WTC11 (cell line): ENCODE measurements at regions not wholly inside any gene's neighbourhood (a gene's known extent, or its start where the extent isn't known, plus 50 kb on each side); places are given as distances from the start of the nearest gene placed in this dataset.

ENCODE experiments used
- ATAC-seq: fragments of 200-7000 bp; cut with Tn5 transposase; 2 replicates; pipeline ENCODE4 v1.10.0; 2021; ENCODE audit warnings: mild to moderate bottlenecking, moderate library complexity
- CTCF ChIA-PET: fragments of 300-600 bp; sonication (Branson Sonifier 250); formaldehyde crosslinking; loops from one replicate; lab custom pipeline; 2021; ENCODE audit warnings: antibody characterized with exemption; lab: Charles Lee
- POLR2A ChIA-PET: fragments of 350-600 bp; sonication (Branson Sonifier 250); formaldehyde crosslinking; loops from one replicate; lab custom pipeline; 2021; ENCODE audit warnings: antibody characterized with exemption; lab: Charles Lee
- DNase-seq: peaks from one replicate; pipeline ENCODE4 v3.0.0; 2021; ENCODE audit warnings: low spot score
- H3K27ac Mint-ChIP-seq: 2 replicates; pipeline ENCODE4 v1.8.0; 2021; ENCODE audit warnings: mixed read lengths
- H3K27me3 Mint-ChIP-seq: 2 replicates; pipeline ENCODE4 v1.8.0; 2021; ENCODE audit warnings: low read depth, mild to moderate bottlenecking, moderate library complexity, mixed read lengths
- H3K36me3 Mint-ChIP-seq: 2 replicates; pipeline ENCODE4 v1.8.0; 2021; ENCODE audit warnings: mixed read lengths
- H3K4me1 Mint-ChIP-seq: 2 replicates; pipeline ENCODE4 v1.8.0; 2022; ENCODE audit warnings: mixed read lengths
- H3K4me3 Mint-ChIP-seq: 2 replicates; pipeline ENCODE4 v1.8.0; 2021; ENCODE audit warnings: mild to moderate bottlenecking, moderate library complexity, mixed read lengths
- H3K9me3 Mint-ChIP-seq: 2 replicates; pipeline ENCODE4 v1.8.0; 2021; ENCODE audit warnings: mixed read lengths
- ATF3 ChIP-seq: sonication (generic); formaldehyde crosslinking; conservative IDR thresholded peaks from 2 replicates; pipeline ENCODE4 v1.8.1; 2022; ENCODE audit warnings: mild to moderate bottlenecking, missing genetic modification reagents
- ATF6 ChIP-seq: sonication (generic); formaldehyde crosslinking; IDR thresholded peaks from 2 replicates; pipeline ENCODE4 v1.8.1; 2023; ENCODE audit warnings: mild to moderate bottlenecking, missing genetic modification reagents
- CREB1 ChIP-seq: sonication (generic); formaldehyde crosslinking; IDR thresholded peaks from 2 replicates; pipeline ENCODE4 v1.8.0; 2023; ENCODE audit warnings: mild to moderate bottlenecking, missing genetic modification reagents
- FOXP4 ChIP-seq: sonication (generic); formaldehyde crosslinking; IDR thresholded peaks from 2 replicates; pipeline ENCODE4 v1.8.0; 2022; ENCODE audit warnings: mild to moderate bottlenecking, missing genetic modification reagents
- GTF2I ChIP-seq: fragments of 250-450 bp; sonication (Bioruptor Pico); conservative IDR thresholded peaks from 2 replicates; pipeline ENCODE4 v1.4.0; 2021; ENCODE audit warnings: mild to moderate bottlenecking
- MAX ChIP-seq: sonication (generic); formaldehyde crosslinking; IDR thresholded peaks from 2 replicates; pipeline ENCODE4 v1.8.0; 2022; ENCODE audit warnings: mild to moderate bottlenecking, missing genetic modification reagents
- MXD4 ChIP-seq: fragments of 250-450 bp; sonication (Bioruptor Pico); IDR thresholded peaks from 2 replicates; pipeline ENCODE4 v1.8.0; 2021; ENCODE audit warnings: mild to moderate bottlenecking, moderate library complexity, borderline replicate concordance
- NR2C2 ChIP-seq: sonication (generic); formaldehyde crosslinking; IDR thresholded peaks from 2 replicates; pipeline ENCODE4 v1.8.0; 2022; ENCODE audit warnings: mild to moderate bottlenecking, missing genetic modification reagents
- PRRX2 ChIP-seq: fragments of 250-450 bp; sonication (Bioruptor Pico); IDR thresholded peaks from 2 replicates; pipeline ENCODE4 v1.8.0; 2021; ENCODE audit warnings: mild to moderate bottlenecking
- TCF7 ChIP-seq: sonication (generic); formaldehyde crosslinking; IDR thresholded peaks from 2 replicates; pipeline ENCODE4 v1.8.0; 2022; ENCODE audit warnings: mild to moderate bottlenecking, low read depth, missing genetic modification reagents, moderate library complexity
- ZMAT4 ChIP-seq: fragments of 250-450 bp; sonication (Bioruptor Pico); IDR thresholded peaks from 2 replicates; pipeline ENCODE4 v1.9.0; 2021; ENCODE audit warnings: mild to moderate bottlenecking
- ZNF281 ChIP-seq: sonication (generic); formaldehyde crosslinking; IDR thresholded peaks from 2 replicates; pipeline ENCODE4 v1.8.0; 2023; ENCODE audit warnings: mild to moderate bottlenecking, missing genetic modification reagents
- ZNF317 ChIP-seq: sonication (generic); formaldehyde crosslinking; IDR thresholded peaks from 2 replicates; pipeline ENCODE4 v1.8.1; 2023; ENCODE audit warnings: low read depth, mild to moderate bottlenecking, moderate library complexity, missing genetic modification reagents, borderline replicate concordance
- TF ChIP-seq, protein P1 (sequence below): sonication (generic); formaldehyde crosslinking; IDR thresholded peaks from 2 replicates; pipeline ENCODE4 v1.8.1; 2023; ENCODE audit warnings: mild to moderate bottlenecking, missing genetic modification reagents, moderate library complexity
- TF ChIP-seq, protein P2 (sequence below): fragments of 250-450 bp; sonication (Bioruptor Pico); IDR thresholded peaks from 2 replicates; pipeline ENCODE4 v1.8.0; 2021; ENCODE audit warnings: mild to moderate bottlenecking
- TF ChIP-seq, protein P3 (sequence below): fragments of 250-450 bp; sonication (Bioruptor Pico); IDR thresholded peaks from 2 replicates; pipeline ENCODE4 v1.9.0; 2021; ENCODE audit warnings: mild to moderate bottlenecking, borderline replicate concordance

DNA sequence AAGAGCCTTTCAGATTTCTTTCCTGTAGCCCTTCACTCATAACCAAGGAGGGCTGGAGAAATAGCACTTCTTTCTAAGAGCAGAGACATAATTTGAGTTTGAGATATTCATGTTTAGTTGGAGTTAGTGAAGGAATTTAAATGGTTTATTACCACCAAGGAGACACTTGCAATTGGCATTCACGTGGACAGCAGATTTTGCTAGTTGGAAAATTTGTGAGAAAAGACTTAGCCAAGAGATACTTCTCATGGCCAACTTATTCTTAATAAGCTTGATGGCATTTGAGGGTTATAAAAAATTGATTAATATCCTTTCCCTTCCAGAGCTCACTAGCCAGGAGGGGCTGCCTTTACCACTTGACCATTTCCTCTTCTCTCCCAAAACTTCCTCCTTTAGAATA is 518.7 kb downstream of the TNS1 start (continued):
- no peak for TF ChIP-seq ATF6 (CRISPR knock-in tag)
- TF ChIP-seq ATF3 (CRISPR knock-in tag): no peak
- TF ChIP-seq GTF2I (CRISPR knock-in tag): no peak
- no peak for TF ChIP-seq ZNF317 (CRISPR knock-in tag)
- TF ChIP-seq ZMAT4 (CRISPR knock-in tag): no peak
- TF ChIP-seq FOXP4 (CRISPR knock-in tag): no peak
- no peak for TF ChIP-seq ZNF281
- no peak for TF ChIP-seq MXD4 (CRISPR knock-in tag)
- TF ChIP-seq, protein P1, sequence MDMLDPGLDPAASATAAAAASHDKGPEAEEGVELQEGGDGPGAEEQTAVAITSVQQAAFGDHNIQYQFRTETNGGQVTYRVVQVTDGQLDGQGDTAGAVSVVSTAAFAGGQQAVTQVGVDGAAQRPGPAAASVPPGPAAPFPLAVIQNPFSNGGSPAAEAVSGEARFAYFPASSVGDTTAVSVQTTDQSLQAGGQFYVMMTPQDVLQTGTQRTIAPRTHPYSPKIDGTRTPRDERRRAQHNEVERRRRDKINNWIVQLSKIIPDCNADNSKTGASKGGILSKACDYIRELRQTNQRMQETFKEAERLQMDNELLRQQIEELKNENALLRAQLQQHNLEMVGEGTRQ (CRISPR knock-in tag): no peak
- no peak for TF ChIP-seq PRRX2 (CRISPR knock-in tag)

DNA sequence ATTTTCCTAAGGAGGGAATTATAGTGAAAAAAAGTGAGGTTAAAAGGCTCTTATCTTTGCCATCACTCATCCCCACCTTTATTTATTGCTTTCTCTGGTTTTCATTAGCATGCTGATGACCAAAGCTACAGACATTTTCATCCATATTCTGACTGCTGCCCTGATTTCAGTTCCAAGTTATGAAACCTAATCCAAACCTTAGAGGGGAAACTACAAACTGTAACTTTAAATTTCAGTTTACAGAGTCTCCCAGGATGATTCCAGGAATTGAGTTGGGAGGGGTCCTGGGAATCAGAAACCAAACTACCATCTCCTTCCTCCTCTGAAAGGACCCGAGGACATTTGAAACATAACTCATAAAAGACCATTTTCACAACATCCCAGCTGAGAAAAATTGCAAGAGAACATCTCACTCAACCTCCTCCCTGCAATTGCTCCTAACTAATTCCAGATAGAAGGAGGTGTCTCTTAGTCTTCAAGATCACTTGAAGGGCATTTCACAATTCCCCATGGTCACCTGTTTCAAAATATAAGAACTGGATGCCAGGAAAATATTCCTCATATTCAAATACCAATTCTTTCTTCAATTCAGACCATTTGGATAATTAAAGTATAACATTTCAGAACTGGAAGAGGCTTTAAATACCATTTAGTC is 520.6 kb downstream of the TNS1 start:
- ATAC-seq (no peak), DNase-seq (no peak)
- Mint-ChIP-seq H3K27me3 (0 out of 2 replicates have a peak, but pooled peaks cover 3% of the 10 kb centered on the region), H3K27ac (no peak overlapping the region), H3K9me3 (no peaks in the 10 kb centered on the region), H3K4me1 (peaks cover 25% of the 10 kb centered on the region), H3K36me3 (no peaks in the 10 kb centered on the region), H3K4me3 (no peak overlapping the region)
- ChIA-PET POLR2A (no interaction called here), CTCF (no interaction called here)
- TF ChIP-seq NR2C2 (CRISPR knock-in tag) (no peak), MAX (CRISPR knock-in tag) (no peak), CREB1 (no peak), FOXP4 (CRISPR knock-in tag) (no peak), TCF7 (CRISPR knock-in tag) (no peak)
- TF ChIP-seq, protein P2, sequence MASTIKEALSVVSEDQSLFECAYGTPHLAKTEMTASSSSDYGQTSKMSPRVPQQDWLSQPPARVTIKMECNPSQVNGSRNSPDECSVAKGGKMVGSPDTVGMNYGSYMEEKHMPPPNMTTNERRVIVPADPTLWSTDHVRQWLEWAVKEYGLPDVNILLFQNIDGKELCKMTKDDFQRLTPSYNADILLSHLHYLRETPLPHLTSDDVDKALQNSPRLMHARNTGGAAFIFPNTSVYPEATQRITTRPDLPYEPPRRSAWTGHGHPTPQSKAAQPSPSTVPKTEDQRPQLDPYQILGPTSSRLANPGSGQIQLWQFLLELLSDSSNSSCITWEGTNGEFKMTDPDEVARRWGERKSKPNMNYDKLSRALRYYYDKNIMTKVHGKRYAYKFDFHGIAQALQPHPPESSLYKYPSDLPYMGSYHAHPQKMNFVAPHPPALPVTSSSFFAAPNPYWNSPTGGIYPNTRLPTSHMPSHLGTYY (CRISPR knock-in tag): no peak
- TF ChIP-seq, protein P3, sequence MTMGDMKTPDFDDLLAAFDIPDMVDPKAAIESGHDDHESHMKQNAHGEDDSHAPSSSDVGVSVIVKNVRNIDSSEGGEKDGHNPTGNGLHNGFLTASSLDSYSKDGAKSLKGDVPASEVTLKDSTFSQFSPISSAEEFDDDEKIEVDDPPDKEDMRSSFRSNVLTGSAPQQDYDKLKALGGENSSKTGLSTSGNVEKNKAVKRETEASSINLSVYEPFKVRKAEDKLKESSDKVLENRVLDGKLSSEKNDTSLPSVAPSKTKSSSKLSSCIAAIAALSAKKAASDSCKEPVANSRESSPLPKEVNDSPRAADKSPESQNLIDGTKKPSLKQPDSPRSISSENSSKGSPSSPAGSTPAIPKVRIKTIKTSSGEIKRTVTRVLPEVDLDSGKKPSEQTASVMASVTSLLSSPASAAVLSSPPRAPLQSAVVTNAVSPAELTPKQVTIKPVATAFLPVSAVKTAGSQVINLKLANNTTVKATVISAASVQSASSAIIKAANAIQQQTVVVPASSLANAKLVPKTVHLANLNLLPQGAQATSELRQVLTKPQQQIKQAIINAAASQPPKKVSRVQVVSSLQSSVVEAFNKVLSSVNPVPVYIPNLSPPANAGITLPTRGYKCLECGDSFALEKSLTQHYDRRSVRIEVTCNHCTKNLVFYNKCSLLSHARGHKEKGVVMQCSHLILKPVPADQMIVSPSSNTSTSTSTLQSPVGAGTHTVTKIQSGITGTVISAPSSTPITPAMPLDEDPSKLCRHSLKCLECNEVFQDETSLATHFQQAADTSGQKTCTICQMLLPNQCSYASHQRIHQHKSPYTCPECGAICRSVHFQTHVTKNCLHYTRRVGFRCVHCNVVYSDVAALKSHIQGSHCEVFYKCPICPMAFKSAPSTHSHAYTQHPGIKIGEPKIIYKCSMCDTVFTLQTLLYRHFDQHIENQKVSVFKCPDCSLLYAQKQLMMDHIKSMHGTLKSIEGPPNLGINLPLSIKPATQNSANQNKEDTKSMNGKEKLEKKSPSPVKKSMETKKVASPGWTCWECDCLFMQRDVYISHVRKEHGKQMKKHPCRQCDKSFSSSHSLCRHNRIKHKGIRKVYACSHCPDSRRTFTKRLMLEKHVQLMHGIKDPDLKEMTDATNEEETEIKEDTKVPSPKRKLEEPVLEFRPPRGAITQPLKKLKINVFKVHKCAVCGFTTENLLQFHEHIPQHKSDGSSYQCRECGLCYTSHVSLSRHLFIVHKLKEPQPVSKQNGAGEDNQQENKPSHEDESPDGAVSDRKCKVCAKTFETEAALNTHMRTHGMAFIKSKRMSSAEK: no peak
